Sigmoid colon (tissue), 4 donors: ENCODE measurements at regions not wholly inside any gene's neighbourhood (a gene's known extent, or its start where the extent isn't known, plus 50 kb on each side); places are given as distances from the start of the nearest gene placed in this dataset.
"Not testable (repeated sequence)": the region's sequence is repeated elsewhere in the genome, so short reads cannot be mapped to it uniquely, and the experiment has no call there.

ENCODE experiments used
- POLR2AphosphoS5 ChIP-seq, 4 donors: sonication (generic); formaldehyde crosslinking; IDR thresholded peaks; one replicate each; pipeline ENCODE4 v1.6.1; 2017; ENCODE audit warnings: antibody characterized with exemption in 4 of 4
- TF ChIP-seq, protein P1 (sequence below), 4 experiments: fragments of 450-650 bp in 3 of 4; fragments of 200-600 bp in 1 of 4; IDR thresholded peaks; one replicate each; pipeline ENCODE4 v1.5.1; 2016 to 2019; ENCODE audit warnings: antibody characterized with exemption in 4 of 4, mild to moderate bottlenecking in 3 of 4, moderate library complexity in 2 of 4

DNA sequence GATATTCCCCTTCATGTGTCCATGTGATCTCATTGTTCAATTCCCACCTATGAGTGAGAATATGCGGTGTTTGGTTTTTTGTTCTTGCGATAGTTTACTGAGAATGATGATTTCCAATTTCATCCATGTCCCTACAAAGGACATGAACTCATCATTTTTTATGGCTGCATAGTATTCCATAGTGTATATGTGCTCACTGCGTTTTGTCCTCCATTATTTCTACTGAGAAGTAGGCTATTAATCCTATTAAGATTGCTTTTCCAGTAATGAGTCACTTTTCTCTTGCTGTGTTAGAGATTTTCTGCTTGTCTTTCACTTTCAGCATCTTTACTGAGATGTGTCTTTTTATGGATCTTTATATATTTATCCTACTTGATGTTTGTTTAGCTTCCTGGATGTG, 492.1 kb downstream of the SUCLG1 start:
- TF ChIP-seq, protein P1, sequence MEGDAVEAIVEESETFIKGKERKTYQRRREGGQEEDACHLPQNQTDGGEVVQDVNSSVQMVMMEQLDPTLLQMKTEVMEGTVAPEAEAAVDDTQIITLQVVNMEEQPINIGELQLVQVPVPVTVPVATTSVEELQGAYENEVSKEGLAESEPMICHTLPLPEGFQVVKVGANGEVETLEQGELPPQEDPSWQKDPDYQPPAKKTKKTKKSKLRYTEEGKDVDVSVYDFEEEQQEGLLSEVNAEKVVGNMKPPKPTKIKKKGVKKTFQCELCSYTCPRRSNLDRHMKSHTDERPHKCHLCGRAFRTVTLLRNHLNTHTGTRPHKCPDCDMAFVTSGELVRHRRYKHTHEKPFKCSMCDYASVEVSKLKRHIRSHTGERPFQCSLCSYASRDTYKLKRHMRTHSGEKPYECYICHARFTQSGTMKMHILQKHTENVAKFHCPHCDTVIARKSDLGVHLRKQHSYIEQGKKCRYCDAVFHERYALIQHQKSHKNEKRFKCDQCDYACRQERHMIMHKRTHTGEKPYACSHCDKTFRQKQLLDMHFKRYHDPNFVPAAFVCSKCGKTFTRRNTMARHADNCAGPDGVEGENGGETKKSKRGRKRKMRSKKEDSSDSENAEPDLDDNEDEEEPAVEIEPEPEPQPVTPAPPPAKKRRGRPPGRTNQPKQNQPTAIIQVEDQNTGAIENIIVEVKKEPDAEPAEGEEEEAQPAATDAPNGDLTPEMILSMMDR (IDR thresholded peaks at IDR 0.05) = not testable (repeated sequence)
- not testable (repeated sequence) for TF ChIP-seq POLR2AphosphoS5 (IDR thresholded peaks at IDR 0.05)
